ENCODE measurements at regions not wholly inside any gene's neighbourhood (a gene's known extent, or its start where the extent isn't known, plus 50 kb on each side); places are given as distances from the start of the nearest gene placed in this dataset.

DNA sequence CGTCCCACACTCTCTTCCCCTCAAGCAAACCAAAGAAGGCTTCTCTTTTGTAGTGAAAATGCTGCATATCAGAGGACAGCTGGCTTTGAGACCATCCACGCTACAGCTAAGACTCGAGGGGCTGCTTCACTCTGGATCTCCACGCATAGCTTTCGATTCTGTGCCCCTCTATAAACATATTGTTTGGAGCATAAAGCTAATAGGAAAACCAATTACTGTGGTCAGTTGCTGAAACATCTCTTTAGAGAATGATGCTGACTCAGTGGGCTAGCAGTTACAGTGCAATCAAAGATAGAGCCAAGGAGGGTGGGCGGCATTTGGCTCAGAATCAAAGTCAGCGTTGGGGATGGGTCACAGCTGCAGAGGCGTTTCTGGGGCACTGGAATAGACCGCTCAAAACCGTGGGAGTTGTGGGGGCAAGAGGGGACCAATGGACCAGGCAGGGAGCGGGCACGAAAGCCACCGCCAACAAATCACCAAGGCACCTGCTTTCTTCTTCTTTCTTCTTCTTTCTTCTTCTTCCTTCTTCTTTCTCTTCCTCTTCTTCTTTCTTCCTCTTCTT, 76.7 kb downstream of the RASL11A start:
- no peak for TF ChIP-seq POLR2A (IDR thresholded peaks at IDR 0.05)
- no peak for TF ChIP-seq CTCF (IDR thresholded peaks at IDR 0.05)

All from thyroid gland (tissue), 4 donors.